GM18505 (cell line): ENCODE measurements at regions not wholly inside any gene's neighbourhood (a gene's known extent, or its start where the extent isn't known, plus 50 kb on each side); places are given as distances from the start of the nearest gene placed in this dataset.

Experiments used
- ATAC-seq: cut with Tn5 transposase; IDR thresholded peaks from one replicate; pipeline ENCODE4 v1.9.1; 2021; ENCODE audit not compliant: unreplicated experiment
- POLR2A ChIP-seq: IDR thresholded peaks from 4 replicates; pipeline ENCODE4 v1.6.1; 2011; ENCODE audit warnings: borderline replicate concordance; ENCODE audit not compliant: insufficient read depth, insufficient read length; ENCODE audit errors: extremely low read depth

DNA sequence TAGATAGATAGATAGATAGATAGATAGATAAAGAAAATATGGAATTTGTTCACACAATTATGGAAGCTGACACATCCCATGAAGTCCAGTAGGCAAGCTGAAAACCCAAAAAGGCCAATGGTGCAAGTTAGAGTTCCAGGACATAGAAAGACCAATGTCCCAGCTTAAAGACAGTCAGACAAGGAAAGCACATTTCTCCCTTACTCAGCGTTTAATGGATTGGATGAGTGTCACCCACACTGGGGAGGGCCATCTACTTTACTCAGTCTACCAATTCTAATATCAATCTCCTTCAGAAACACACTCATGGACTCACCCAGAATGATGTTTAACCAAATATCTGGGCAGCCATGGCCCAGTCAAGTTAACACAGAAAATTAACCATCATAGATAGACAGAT is 327.7 kb upstream of the CDH11 start:
- no peak for ATAC-seq
- TF ChIP-seq POLR2A = no peak

DNA sequence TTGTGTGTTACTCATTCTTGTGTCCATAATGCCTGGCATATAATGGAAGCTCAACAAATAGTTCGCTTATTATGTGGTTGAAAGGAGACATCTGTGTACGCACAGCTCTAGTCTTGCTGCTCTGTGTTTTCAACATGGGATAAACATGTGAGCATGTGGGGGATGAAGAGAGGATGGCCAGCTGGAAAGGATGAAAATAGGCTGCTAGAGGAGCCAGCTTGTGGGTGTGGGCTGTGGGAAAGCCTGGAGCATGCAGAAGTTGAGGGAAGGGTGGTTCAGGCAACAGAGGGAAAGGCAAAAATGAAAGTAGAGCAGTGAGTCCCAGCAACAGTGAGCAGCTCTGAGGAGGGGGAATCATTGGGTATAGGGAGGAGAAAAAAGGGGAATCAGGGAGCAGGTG is 324.6 kb upstream of the CDH11 start:
- no peak for TF ChIP-seq POLR2A
- no peak for ATAC-seq

DNA sequence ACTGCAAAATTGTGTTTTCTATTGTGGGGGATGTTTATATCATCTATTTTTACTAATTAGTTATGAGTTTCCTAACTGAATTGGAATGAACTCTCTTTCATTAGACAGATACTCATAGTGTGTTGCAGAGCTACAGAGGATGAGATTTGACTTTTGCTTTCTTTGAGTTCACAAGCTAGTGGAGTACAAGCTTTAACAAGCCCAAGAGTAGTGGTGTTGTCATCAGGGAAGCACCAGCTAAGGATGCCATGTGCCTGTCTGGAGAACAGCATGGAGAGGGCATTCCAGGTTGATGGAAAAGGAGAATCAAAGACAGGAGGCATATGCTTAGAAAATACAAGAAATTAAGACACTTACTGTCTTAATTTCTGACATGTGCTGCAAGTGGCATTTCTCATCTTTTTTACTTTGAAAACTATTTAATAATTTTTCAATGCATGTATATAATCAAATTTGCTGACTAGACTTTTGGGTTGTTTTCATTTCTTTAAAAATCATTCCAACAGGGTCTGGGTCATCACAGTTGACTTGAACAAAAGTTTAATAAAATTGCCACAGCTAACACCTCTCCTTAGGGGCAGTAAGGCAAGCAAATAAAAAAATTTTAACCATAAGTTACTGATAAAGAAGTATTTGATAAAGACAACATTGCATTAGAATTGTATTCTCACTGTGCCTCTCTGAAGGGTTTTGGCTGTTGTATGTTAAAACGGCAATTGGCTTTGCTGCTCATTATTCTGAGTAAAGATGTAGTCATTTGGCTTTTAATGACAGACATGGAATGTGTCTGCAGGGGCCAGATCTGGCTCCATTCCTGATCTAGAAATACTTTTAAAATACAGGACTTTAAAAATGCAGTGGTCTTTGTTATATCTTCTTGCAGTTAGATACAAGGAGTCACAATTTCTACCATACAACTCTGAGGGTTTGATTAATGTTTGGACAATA is 323.7 kb upstream of the CDH11 start:
- no peak for TF ChIP-seq POLR2A
- no peak for ATAC-seq

DNA sequence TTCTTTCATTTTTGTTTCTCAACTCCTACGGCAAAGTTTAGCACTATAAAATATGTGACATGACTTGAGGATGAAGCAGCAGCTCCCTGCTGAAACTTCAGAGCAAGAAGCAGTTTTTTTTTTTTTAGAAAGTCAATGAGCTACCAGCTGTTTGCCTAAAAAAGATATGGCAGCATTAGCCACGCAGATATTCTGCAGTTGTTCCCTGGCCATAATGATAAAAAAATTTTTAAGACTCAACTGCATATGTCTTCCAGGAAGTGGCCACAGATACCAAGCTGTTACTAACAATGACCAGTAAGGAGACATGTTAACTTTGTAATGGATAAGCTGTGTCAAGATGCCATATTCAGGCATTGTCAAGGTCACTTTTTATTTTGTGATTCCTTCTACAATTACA is 319.6 kb upstream of the CDH11 start:
- TF ChIP-seq POLR2A = no peak

DNA sequence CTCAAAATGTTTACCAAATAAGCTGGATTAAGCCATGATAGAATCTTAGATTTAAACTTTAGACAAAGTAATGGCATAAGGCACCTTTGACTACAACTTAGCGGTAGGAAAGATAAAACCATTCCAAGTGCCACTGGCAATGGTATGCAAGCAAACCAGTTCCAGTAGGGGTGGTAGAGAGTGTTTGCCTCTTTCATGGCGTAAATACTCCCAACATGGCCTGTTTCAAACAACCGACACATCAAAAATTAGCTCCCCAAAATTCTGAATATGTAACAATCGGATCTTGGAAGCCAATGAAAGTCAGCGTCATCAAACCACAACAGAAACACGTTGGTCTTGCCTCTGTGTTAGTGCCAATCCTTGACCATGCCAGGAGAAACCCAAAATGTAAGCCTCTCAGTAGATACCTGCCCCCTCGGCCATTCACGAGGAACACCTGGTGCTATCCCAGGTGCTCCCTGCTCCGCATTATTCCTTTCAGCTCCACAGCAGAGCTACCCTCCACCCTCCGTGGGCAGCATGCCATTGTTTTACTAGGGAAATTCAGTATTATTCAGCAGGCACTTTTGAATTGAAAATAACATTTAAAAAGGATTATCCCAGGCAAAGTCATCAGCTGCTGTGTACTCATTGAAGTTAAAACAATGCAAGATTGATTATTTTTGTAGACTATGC is 307.8 kb upstream of the CDH11 start:
- ATAC-seq = no peak
- TF ChIP-seq POLR2A = no peak

More for the DNA sequence above, 319.6 kb upstream of the CDH11 start:
- ATAC-seq = no peak

DNA sequence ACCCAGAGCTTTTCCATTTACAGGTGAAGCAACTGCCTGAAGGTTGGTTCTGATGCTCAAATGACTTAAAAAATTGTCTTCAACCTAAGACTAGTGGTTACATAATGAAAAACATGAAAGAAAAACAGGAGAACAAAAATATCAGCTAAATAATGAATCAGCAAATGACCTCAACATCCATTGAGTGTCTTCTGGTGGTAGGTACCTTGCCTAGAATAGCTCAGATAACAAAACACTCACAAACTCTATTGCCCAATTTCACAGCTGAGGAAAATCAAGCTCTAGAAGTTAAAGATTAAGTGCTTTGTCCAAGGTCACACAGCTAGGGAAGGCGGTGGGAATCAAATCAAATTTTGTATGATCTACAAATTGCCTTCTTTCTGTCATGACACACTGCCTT is 304.6 kb upstream of the CDH11 start:
- ATAC-seq = no peak
- no peak for TF ChIP-seq POLR2A

GRCh38 chr16:65422934-65423333 is 301.1 kb upstream of the CDH11 start:
- ATAC-seq = no peak
- TF ChIP-seq POLR2A = no peak

DNA sequence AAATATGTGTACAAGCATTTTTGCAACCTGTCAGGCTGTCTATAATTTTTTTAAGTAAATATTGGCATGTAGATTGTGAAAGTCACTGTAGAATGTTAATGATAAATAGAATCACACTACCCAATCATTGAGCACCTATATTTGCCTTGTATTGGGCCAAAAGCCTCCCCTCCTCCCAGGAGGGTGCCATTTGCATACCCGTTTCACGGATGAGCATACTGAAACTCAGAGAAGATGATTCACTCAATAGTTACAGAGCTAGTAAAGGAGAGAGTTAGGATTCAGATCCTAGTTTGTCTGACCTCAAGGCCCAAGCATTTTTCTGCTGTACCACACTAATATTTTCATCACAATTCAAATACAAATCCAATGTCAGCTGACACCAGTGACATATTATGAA is 299.7 kb upstream of the CDH11 start:
- ATAC-seq = no peak
- no peak for TF ChIP-seq POLR2A

DNA sequence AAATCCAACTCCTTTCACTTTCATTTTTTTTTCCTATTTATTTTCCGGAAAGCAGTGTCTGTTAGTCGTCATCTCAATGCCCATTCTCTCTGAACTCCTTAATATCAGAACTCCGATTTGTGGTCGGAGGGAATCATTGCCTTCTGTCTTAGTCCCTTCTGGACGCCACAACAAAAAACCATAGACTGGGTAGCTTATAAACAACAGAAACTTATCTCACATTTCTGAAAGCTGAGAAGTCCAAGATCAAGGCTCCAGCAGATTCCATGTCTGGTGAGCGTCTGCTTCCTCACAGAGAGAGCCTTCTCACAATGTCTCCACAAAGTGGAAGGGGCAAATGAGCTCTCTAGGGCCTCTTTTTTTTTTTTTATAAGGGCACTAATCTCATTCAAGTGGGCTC is 296.6 kb upstream of the CDH11 start:
- ATAC-seq = no peak
- TF ChIP-seq POLR2A = no peak

DNA sequence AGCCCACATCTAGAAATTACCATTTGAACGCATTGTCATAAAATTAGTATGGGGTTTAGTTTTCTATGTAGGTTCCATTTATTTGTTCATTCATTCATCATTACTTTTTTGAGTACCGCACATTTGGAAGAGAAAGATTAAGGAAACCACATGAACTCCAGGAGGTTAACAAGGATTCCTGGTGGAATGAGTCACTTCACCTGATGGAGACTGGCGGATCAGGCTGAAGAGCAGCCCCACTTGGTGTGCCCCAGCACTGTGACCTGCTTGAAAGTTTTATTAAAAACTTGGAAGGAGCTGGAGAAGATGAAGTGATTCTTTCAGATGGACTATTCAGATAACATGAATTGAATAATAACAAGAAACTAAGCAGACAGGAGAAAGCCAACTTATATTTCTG is 293.6 kb upstream of the CDH11 start:
- no peak for TF ChIP-seq POLR2A
- no peak for ATAC-seq

DNA sequence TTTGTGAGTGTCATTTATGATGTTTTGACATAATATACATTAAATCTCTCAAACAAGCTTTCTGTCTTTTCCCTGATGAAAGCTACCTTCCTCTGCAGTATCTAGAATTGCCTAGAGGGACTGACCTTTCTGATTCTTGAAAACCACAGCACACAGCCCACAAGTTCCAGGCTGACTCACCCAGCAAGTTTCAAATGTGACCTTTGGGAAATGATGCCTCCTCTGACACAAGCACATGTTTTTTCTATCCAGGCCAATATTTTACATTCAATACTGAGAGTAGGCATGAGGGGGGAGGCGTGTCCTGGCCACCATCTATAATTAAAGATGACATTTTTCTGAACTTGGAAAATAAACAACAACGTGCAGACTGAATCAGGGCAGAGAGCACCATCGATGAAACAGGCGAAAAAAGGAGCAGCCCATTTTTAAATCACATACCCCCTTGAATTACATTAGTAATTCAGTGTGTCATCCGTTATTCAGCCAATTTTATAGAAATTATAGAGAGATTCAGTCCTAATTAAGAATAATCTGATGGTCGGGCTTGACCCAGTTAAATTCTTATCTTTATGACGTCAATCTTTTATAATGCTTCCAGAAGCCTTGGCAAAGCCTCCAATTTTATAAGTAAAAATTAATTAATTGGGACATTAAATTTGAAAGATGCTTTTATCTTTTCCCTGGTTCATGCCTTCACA is 292.6 kb upstream of the CDH11 start:
- ATAC-seq = no peak
- no peak for TF ChIP-seq POLR2A

DNA sequence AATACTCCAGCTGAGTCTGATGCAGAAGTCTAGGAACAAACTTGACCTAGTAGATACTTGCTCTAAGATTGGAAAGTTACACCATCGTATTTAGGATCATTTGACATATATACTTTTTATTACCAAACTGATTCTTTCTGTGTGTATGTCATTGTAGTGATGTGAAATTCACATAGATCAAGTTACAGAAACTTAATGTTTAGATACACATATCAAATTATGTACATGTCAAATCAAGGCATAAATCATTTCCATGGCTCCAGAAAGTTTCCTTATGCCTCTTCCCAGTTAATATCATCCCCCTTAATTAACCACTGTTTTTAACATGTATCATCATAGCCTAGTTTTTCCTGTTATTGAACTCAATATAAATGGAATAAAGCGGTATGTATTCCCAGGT is 292.0 kb upstream of the CDH11 start:
- no peak for ATAC-seq
- TF ChIP-seq POLR2A = no peak

DNA sequence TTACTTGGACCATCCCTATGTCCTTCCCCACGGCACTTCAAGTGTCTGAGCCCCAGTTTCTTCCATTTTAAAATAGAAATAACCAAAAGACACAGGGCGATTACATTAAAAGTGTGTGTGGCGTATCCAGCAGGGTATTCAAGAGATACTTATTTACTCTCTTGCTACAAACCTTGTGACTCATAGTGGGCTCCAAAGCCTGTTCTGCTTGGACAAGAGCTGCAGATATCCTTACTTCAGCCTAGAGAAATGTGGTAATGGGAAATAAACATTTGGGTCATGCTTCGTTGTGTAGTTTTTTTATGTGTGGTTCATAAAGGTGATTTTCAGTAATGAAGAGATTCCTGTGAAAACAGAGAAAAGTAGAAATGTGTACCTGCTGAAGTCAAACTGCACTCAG is 288.9 kb upstream of the CDH11 start:
- ATAC-seq = no peak
- TF ChIP-seq POLR2A = no peak
